ENCODE measurements at regions not wholly inside any gene's neighbourhood (a gene's known extent, or its start where the extent isn't known, plus 50 kb on each side); places are given as distances from the start of the nearest gene placed in this dataset.
A peak's percentile ranks its signal among the peaks of the same experiment; 100 is the strongest.

DNA sequence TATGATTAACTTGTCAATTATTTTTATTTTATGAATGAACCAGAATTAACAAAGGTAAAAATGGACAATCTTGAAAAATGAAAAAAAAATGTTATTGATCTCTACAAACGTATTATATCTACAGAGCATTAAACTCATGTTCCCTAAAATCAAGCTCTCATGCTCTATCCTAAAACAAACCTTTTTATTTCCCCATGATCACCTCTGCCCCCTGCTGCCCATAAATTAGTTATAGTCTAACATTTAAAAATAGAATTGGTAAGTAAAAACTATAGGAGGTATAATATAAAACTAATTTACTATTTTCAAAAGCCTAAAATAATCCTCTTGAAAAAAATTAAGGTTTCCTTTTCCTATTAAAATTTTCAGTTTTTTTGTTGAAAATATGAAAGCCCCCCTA, 168.0 kb upstream of the POU5F2 start:
- no peaks in the 10 kb centered on the region for H3K27me3 ChIP-seq (replicated peaks in 1 of 2; ENCODE audit: control insufficient read depth in 2 of 2, insufficient read depth in 2 of 2, low read length in 1 of 2)
- no peak for ATAC-seq
- H3K36me3 ChIP-seq (ENCODE audit: control insufficient read depth in 2 of 2, insufficient read depth in 2 of 2, low read length in 1 of 2): no peaks in the 10 kb centered on the region
- H2AFZ ChIP-seq (ENCODE audit: control insufficient read depth, low read depth, low read length): no peak overlapping the region
- TF ChIP-seq JUND (IDR thresholded peaks at IDR 0.05; ENCODE audit: low read depth, low read length) (no peak), NFXL1 (IDR thresholded peaks at IDR 0.05; ENCODE audit: borderline replicate concordance) (no peak), NFIC (IDR thresholded peaks at IDR 0.05; ENCODE audit: low read depth, low read length) (no peak), FOS (IDR thresholded peaks at IDR 0.05; ENCODE audit: borderline replicate concordance, extremely low read depth, insufficient read length) (no peak), BMI1 (IDR thresholded peaks at IDR 0.05; ENCODE audit: borderline replicate concordance) (no peak), RAD21 (IDR thresholded peaks at IDR 0.05; ENCODE audit: insufficient read depth, low read depth, low read length) (0 out of 2 replicates have a peak, but pooled peaks have one; percentile 6), SMAD1 (IDR thresholded peaks at IDR 0.05; ENCODE audit: low read depth, partially characterized antibody) (no peak)
- TF ChIP-seq, protein P1, sequence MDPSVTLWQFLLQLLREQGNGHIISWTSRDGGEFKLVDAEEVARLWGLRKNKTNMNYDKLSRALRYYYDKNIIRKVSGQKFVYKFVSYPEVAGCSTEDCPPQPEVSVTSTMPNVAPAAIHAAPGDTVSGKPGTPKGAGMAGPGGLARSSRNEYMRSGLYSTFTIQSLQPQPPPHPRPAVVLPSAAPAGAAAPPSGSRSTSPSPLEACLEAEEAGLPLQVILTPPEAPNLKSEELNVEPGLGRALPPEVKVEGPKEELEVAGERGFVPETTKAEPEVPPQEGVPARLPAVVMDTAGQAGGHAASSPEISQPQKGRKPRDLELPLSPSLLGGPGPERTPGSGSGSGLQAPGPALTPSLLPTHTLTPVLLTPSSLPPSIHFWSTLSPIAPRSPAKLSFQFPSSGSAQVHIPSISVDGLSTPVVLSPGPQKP (IDR thresholded peaks at IDR 0.05; ENCODE audit: low read depth, low read length): no peak
- TF ChIP-seq, protein P2, sequence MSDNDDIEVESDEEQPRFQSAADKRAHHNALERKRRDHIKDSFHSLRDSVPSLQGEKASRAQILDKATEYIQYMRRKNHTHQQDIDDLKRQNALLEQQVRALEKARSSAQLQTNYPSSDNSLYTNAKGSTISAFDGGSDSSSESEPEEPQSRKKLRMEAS (IDR thresholded peaks at IDR 0.05; ENCODE audit: low read depth, low read length): no peak
- TF ChIP-seq, protein P3, sequence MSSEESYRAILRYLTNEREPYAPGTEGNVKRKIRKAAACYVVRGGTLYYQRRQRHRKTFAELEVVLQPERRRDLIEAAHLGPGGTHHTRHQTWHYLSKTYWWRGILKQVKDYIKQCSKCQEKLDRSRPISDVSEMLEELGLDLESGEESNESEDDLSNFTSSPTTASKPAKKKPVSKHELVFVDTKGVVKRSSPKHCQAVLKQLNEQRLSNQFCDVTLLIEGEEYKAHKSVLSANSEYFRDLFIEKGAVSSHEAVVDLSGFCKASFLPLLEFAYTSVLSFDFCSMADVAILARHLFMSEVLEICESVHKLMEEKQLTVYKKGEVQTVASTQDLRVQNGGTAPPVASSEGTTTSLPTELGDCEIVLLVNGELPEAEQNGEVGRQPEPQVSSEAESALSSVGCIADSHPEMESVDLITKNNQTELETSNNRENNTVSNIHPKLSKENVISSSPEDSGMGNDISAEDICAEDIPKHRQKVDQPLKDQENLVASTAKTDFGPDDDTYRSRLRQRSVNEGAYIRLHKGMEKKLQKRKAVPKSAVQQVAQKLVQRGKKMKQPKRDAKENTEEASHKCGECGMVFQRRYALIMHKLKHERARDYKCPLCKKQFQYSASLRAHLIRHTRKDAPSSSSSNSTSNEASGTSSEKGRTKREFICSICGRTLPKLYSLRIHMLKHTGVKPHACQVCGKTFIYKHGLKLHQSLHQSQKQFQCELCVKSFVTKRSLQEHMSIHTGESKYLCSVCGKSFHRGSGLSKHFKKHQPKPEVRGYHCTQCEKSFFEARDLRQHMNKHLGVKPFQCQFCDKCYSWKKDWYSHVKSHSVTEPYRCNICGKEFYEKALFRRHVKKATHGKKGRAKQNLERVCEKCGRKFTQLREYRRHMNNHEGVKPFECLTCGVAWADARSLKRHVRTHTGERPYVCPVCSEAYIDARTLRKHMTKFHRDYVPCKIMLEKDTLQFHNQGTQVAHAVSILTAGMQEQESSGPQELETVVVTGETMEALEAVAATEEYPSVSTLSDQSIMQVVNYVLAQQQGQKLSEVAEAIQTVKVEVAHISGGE (CRISPR knock-in tag; IDR thresholded peaks at IDR 0.05): no peak
- TF ChIP-seq, protein P4, sequence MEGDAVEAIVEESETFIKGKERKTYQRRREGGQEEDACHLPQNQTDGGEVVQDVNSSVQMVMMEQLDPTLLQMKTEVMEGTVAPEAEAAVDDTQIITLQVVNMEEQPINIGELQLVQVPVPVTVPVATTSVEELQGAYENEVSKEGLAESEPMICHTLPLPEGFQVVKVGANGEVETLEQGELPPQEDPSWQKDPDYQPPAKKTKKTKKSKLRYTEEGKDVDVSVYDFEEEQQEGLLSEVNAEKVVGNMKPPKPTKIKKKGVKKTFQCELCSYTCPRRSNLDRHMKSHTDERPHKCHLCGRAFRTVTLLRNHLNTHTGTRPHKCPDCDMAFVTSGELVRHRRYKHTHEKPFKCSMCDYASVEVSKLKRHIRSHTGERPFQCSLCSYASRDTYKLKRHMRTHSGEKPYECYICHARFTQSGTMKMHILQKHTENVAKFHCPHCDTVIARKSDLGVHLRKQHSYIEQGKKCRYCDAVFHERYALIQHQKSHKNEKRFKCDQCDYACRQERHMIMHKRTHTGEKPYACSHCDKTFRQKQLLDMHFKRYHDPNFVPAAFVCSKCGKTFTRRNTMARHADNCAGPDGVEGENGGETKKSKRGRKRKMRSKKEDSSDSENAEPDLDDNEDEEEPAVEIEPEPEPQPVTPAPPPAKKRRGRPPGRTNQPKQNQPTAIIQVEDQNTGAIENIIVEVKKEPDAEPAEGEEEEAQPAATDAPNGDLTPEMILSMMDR (IDR thresholded peaks at IDR 0.05 in 2 of 3, conservative IDR thresholded peaks at IDR 0.05 in 1 of 3; ENCODE audit: control insufficient read depth in 2 of 3, extremely low read depth in 1 of 3, insufficient read depth in 1 of 3, low read depth in 3 of 3, low read length in 3 of 3): 0 out of 6 replicates have a peak, but pooled peaks of 2 of the 3 experiments have one; percentile 3 to 8
- TF ChIP-seq, protein P5, sequence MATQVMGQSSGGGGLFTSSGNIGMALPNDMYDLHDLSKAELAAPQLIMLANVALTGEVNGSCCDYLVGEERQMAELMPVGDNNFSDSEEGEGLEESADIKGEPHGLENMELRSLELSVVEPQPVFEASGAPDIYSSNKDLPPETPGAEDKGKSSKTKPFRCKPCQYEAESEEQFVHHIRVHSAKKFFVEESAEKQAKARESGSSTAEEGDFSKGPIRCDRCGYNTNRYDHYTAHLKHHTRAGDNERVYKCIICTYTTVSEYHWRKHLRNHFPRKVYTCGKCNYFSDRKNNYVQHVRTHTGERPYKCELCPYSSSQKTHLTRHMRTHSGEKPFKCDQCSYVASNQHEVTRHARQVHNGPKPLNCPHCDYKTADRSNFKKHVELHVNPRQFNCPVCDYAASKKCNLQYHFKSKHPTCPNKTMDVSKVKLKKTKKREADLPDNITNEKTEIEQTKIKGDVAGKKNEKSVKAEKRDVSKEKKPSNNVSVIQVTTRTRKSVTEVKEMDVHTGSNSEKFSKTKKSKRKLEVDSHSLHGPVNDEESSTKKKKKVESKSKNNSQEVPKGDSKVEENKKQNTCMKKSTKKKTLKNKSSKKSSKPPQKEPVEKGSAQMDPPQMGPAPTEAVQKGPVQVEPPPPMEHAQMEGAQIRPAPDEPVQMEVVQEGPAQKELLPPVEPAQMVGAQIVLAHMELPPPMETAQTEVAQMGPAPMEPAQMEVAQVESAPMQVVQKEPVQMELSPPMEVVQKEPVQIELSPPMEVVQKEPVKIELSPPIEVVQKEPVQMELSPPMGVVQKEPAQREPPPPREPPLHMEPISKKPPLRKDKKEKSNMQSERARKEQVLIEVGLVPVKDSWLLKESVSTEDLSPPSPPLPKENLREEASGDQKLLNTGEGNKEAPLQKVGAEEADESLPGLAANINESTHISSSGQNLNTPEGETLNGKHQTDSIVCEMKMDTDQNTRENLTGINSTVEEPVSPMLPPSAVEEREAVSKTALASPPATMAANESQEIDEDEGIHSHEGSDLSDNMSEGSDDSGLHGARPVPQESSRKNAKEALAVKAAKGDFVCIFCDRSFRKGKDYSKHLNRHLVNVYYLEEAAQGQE (IDR thresholded peaks at IDR 0.05; ENCODE audit: low read depth, low read length): no peak
- no peak overlapping the region for H3K27ac ChIP-seq (ENCODE audit: control insufficient read depth, insufficient read depth)
- BruUV-seq (replicated peaks): no TSS peak
- no peak overlapping the region for H3K4me2 ChIP-seq (ENCODE audit: control insufficient read depth, insufficient read depth)
- H3K4me1 ChIP-seq (ENCODE audit: control insufficient read depth, insufficient read depth, low read length): no peaks in the 10 kb centered on the region
- intact Hi-C loops (cut with micrococcal nuclease; ENCODE audit: unreplicated experiment) (no loop called here), in situ Hi-C loops (cut with MboI) (no loop called here)
- ChIA-PET RAD21 (ENCODE audit: unreplicated experiment) (interaction anchor here (1.0 kb wide), 1 partner anchor 108 kb away, joined by 3 read pairs; no protein-coding TSS in a partner anchor), CTCF (interaction anchor here (1.5 to 2.5 kb wide), 3 partner anchors 8 to 15 kb away, joined by 8 to 11 read pairs (median 10); no protein-coding TSS in a partner anchor), POLR2A (no interaction called here), SMC1A (ENCODE audit: uncharacterized antibody, unreplicated experiment) (no interaction called here)
- 90% methylated on average over 1 of the region's 1 CpG for WGBS (ENCODE audit: insufficient coverage, insufficient replicate concordance, low lambda C conversion rate, missing lambda C conversion rate)
- H3K9ac ChIP-seq (ENCODE audit: control insufficient read depth, insufficient read depth, low read length): no peak overlapping the region
- no peak for DNase-seq (ENCODE audit: low read depth, low spot score)
- FAIRE-seq: no peak
- no peak overlapping the region for H3K4me3 ChIP-seq
- no peaks in the 10 kb centered on the region for H3K79me2 ChIP-seq (ENCODE audit: control insufficient read depth, insufficient read depth, low read length)
- no peaks in the 10 kb centered on the region for H4K20me1 ChIP-seq (ENCODE audit: control insufficient read depth, insufficient read depth)
- H3K9me3 ChIP-seq (replicated peaks; ENCODE audit: control insufficient read depth, insufficient read depth, low read length): no peaks in the 10 kb centered on the region

Data from GM12878 (cell line).